ENCODE measurements at regions not wholly inside any gene's neighbourhood (a gene's known extent, or its start where the extent isn't known, plus 50 kb on each side); places are given as distances from the start of the nearest gene placed in this dataset.

- no peak for ATAC-seq (ENCODE audit: insufficient number of reproducible peaks, low FRiP score, low read depth)
- no peak for DNase-seq (ENCODE audit: low spot score)
- no peak overlapping the region for H3K4me3 ChIP-seq
- peaks cover 28 to 79% of the 10 kb centered on the region in 2 donors for H3K4me1 ChIP-seq (ENCODE audit: control insufficient read depth in 1 of 2, low read depth in 2 of 2)
- no peaks in the 10 kb centered on the region for H3K9me3 ChIP-seq
- peak overlapping the region; percentile 71 to 96 for H3K27ac ChIP-seq
- H3K27me3 ChIP-seq (replicated peaks; ENCODE audit: insufficient read depth) = no peaks in the 10 kb centered on the region
- no peak for TF ChIP-seq CTCF (IDR thresholded peaks at IDR 0.05)
- no peaks in the 10 kb centered on the region for H3K36me3 ChIP-seq
Measured at GRCh38 chr20:23144856-23145255, 58.7 kb upstream of the CD93 start.

GRCh38 chr20:23143986-23144690 is 58.0 kb upstream of the CD93 start:
- ATAC-seq (ENCODE audit: insufficient number of reproducible peaks, low FRiP score, low read depth) (no peak), DNase-seq (ENCODE audit: low spot score) (no peak)
- no peaks in the 10 kb centered on the region for H3K9me3 ChIP-seq
- H3K36me3 ChIP-seq = no peaks in the 10 kb centered on the region
- TF ChIP-seq CTCF (IDR thresholded peaks at IDR 0.05) = no peak
- H3K4me3 ChIP-seq = no peak overlapping the region
- no peaks in the 10 kb centered on the region for H3K27me3 ChIP-seq (replicated peaks; ENCODE audit: insufficient read depth)
- H3K27ac ChIP-seq = peak overlapping the region; percentile 71 to 96
- peaks cover 28 to 72% of the 10 kb centered on the region in 2 donors for H3K4me1 ChIP-seq (ENCODE audit: control insufficient read depth in 1 of 2, low read depth in 2 of 2)

GRCh38 chr20:23143098-23143497 is 57.0 kb upstream of the CD93 start:
- no peak overlapping the region for H3K4me3 ChIP-seq
- peak; percentile 53 for DNase-seq (ENCODE audit: low spot score)
- peak; percentile 59 for ATAC-seq (ENCODE audit: insufficient number of reproducible peaks, low FRiP score, low read depth)
- peak; percentile 15 for TF ChIP-seq CTCF (IDR thresholded peaks at IDR 0.05)
- H3K4me1 ChIP-seq (ENCODE audit: control insufficient read depth in 1 of 2, low read depth in 2 of 2) = peaks cover 27 to 61% of the 10 kb centered on the region in 2 donors
- H3K9me3 ChIP-seq = no peaks in the 10 kb centered on the region
- H3K27me3 ChIP-seq (replicated peaks; ENCODE audit: insufficient read depth) = no peaks in the 10 kb centered on the region
- peak overlapping the region; percentile 29 to 96 for H3K27ac ChIP-seq
- H3K36me3 ChIP-seq = no peaks in the 10 kb centered on the region

- no peak for ATAC-seq (ENCODE audit: insufficient number of reproducible peaks, low FRiP score, low read depth)
- Histone ChIP-seq H3K27me3 (replicated peaks; ENCODE audit: insufficient read depth) (no peaks in the 10 kb centered on the region), H3K9me3 (no peaks in the 10 kb centered on the region), H3K4me1 (ENCODE audit: control insufficient read depth in 1 of 2, low read depth in 2 of 2) (peaks cover 23 to 55% of the 10 kb centered on the region in 2 donors), H3K36me3 (no peaks in the 10 kb centered on the region), H3K27ac (peak overlapping the region; percentile 29 to 96), H3K4me3 (no peak overlapping the region)
- DNase-seq (ENCODE audit: low spot score) = no peak
- TF ChIP-seq CTCF (IDR thresholded peaks at IDR 0.05) = no peak
Measured at GRCh38 chr20:23142162-23143050, 56.3 kb upstream of the CD93 start.

GRCh38 chr20:23141450-23142161 is 55.5 kb upstream of the CD93 start:
- H3K4me1 ChIP-seq (ENCODE audit: control insufficient read depth in 1 of 2, low read depth in 2 of 2) = peaks cover 18 to 47% of the 10 kb centered on the region in 2 donors
- H3K36me3 ChIP-seq = no peaks in the 10 kb centered on the region
- ATAC-seq (ENCODE audit: insufficient number of reproducible peaks, low FRiP score, low read depth) (no peak), DNase-seq (ENCODE audit: low spot score) (no peak)
- no peaks in the 10 kb centered on the region for H3K27me3 ChIP-seq (replicated peaks; ENCODE audit: insufficient read depth)
- peak overlapping the region in 1 of 2 donors; percentile 96 for H3K27ac ChIP-seq
- no peaks in the 10 kb centered on the region for H3K9me3 ChIP-seq
- no peak for TF ChIP-seq CTCF (IDR thresholded peaks at IDR 0.05)
- no peak overlapping the region for H3K4me3 ChIP-seq
